Thoracic aorta (tissue), 2 donors: ENCODE measurements at regions not wholly inside any gene's neighbourhood (a gene's known extent, or its start where the extent isn't known, plus 50 kb on each side); places are given as distances from the start of the nearest gene placed in this dataset.
"Not testable (repeated sequence)": the region's sequence is repeated elsewhere in the genome, so short reads cannot be mapped to it uniquely, and the experiment has no call there.

Experiments used
- ATAC-seq: fragments of 150-250 bp; one replicate; pipeline ENCODE4 v1.8.0; 2017; ENCODE audit warnings: low read depth; ENCODE audit not compliant: insufficient number of reproducible peaks, low FRiP score
- DNase-seq: peaks from one replicate; pipeline ENCODE4 v3.0.0-alpha.2; 2020; ENCODE audit warnings: low spot score
- H3K27ac ChIP-seq, 2 donors: fragments of 200-600 bp; sonication (generic); 1 replicate in 1 of 2; 2 replicates in 1 of 2; pipeline ENCODE4 v1.5.1; 2016; ENCODE audit warnings: mild to moderate bottlenecking in 2 of 2, moderate library complexity in 2 of 2
- H3K27me3 ChIP-seq: fragments of 200-600 bp; sonication (generic); replicated peaks from 2 replicates; pipeline ENCODE4 v1.6.0; 2016; ENCODE audit warnings: mild to moderate bottlenecking; ENCODE audit not compliant: insufficient read depth
- H3K36me3 ChIP-seq: fragments of 200-600 bp; sonication (generic); one replicate; pipeline ENCODE4 v1.5.1; 2016
- H3K4me1 ChIP-seq, 2 donors: fragments of 200-600 bp; sonication (generic); 1 replicate in 1 of 2; 2 replicates in 1 of 2; pipeline versions ENCODE4 v1.5.1 to v1.6.0; 2016; ENCODE audit warnings: low read depth in 2 of 2, mild to moderate bottlenecking in 1 of 2; ENCODE audit not compliant: control insufficient read depth in 1 of 2
- H3K4me3 ChIP-seq: fragments of 200-600 bp; sonication (generic); 2 replicates; pipeline ENCODE4 v1.5.1; 2016; ENCODE audit warnings: mild to moderate bottlenecking
- H3K9me3 ChIP-seq: fragments of 200-600 bp; sonication (generic); 2 replicates; pipeline ENCODE4 v1.5.1; 2016
- TF ChIP-seq, protein P1 (sequence below): fragments of 200-600 bp; sonication (generic); IDR thresholded peaks from one replicate; pipeline ENCODE4 v1.5.1; 2019; ENCODE audit warnings: antibody characterized with exemption

DNA sequence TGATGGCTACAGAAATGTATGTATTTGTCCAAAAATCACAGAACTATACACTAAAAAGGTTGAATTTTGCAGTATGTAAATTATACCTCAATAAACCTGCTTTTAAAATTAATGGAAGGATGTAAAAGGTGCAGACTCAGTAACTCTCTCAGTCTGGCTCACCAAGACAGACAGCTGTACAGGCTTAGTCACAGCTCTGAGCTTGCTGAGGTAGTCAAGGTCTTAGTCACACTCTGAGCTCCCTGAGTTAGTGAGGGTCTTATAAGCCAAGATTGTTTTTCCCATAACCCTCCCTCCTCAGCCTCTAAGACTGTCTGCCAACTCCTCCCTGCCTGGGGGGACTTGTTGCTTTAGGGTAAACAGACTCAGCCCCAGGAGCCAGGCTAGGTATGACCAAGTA, 59.3 kb upstream of the IZUMO1R start:
- ATAC-seq (no peak), DNase-seq (no peak)
- Histone ChIP-seq H3K4me3 (no peak overlapping the region), H3K9me3 (peaks cover 4% of the 10 kb centered on the region), H3K27me3 (no peaks in the 10 kb centered on the region), H3K4me1 (no peaks in the 10 kb centered on the region), H3K36me3 (no peaks in the 10 kb centered on the region), H3K27ac (no peak overlapping the region)
- TF ChIP-seq, protein P1, sequence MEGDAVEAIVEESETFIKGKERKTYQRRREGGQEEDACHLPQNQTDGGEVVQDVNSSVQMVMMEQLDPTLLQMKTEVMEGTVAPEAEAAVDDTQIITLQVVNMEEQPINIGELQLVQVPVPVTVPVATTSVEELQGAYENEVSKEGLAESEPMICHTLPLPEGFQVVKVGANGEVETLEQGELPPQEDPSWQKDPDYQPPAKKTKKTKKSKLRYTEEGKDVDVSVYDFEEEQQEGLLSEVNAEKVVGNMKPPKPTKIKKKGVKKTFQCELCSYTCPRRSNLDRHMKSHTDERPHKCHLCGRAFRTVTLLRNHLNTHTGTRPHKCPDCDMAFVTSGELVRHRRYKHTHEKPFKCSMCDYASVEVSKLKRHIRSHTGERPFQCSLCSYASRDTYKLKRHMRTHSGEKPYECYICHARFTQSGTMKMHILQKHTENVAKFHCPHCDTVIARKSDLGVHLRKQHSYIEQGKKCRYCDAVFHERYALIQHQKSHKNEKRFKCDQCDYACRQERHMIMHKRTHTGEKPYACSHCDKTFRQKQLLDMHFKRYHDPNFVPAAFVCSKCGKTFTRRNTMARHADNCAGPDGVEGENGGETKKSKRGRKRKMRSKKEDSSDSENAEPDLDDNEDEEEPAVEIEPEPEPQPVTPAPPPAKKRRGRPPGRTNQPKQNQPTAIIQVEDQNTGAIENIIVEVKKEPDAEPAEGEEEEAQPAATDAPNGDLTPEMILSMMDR = no peak

DNA sequence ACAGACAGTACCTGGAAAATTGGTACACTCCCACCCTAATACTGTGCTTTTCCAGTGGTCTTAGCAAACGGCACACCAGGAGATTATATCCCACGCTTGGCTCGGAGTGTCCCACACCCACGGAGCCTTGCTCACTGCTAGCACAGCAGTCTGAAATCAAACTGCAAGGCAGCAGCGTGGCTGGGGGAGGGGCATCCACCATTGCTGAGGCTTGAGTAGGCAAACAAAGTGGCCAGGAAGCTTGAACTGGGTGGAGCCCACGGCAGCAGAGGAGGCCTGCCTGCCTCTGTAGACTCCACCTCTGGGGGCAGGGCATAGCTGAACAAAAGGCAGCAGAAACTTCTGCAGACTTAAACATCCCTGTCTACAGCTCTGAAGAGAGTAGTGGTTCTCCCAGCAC, 56.1 kb upstream of the IZUMO1R start:
- not testable (repeated sequence) for H3K36me3 ChIP-seq

DNA sequence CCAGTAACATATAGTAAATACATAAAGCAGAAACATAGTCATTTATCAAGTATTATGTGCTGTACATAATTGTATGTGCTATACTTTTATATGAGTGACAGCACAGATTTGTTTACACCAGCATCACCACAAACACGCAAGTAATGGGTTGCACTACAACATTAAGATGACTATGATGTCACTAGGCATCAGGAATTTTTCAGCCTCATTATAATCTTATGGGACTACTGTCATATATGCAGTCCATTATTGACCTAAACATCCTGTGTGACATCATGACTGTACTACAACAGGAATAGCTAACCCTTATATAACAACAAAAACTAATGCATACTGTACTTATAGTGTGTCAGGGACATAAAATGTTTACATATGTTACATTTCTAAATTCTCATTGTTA, 50.2 kb upstream of the IZUMO1R start:
- H3K27me3 ChIP-seq = no peaks in the 10 kb centered on the region

More for the DNA sequence above, 56.1 kb upstream of the IZUMO1R start:
- H3K4me1 ChIP-seq, H3K4me3 ChIP-seq, H3K9me3 ChIP-seq, ATAC-seq, H3K27ac ChIP-seq, DNase-seq, H3K27me3 ChIP-seq: not testable (repeated sequence)

More for the DNA sequence above, 50.2 kb upstream of the IZUMO1R start:
- Histone ChIP-seq H3K4me1 (no peaks in the 10 kb centered on the region), H3K4me3 (no peak overlapping the region), H3K27ac (no peak overlapping the region), H3K9me3 (no peaks in the 10 kb centered on the region), H3K36me3 (no peaks in the 10 kb centered on the region)
- DNase-seq = no peak
- no peak for ATAC-seq
- TF ChIP-seq, protein P1 = no peak
